Suprapubic skin (tissue), 4 donors: ENCODE measurements at regions not wholly inside any gene's neighbourhood (a gene's known extent, or its start where the extent isn't known, plus 50 kb on each side); places are given as distances from the start of the nearest gene placed in this dataset.

Experiments used
- DNase-seq, 2 donors: peaks; one replicate each; pipeline ENCODE4 v3.0.0-alpha.2; 2019; ENCODE audit warnings: low spot score in 2 of 2
- H3K27ac ChIP-seq: fragments of 200-600 bp; sonication (generic); one replicate; pipeline ENCODE4 v1.5.1; 2019
- H3K27me3 ChIP-seq: fragments of 200-600 bp; sonication (generic); one replicate; pipeline ENCODE4 v1.5.1; 2019
- H3K36me3 ChIP-seq: fragments of 200-600 bp; sonication (generic); one replicate; pipeline ENCODE4 v1.5.1; 2019
- H3K4me1 ChIP-seq: fragments of 200-600 bp; sonication (generic); one replicate; pipeline ENCODE4 v1.5.1; 2019
- H3K4me3 ChIP-seq: fragments of 200-600 bp; sonication (generic); one replicate; pipeline ENCODE4 v1.5.1; 2019; ENCODE audit warnings: mild to moderate bottlenecking
- H3K9me3 ChIP-seq: fragments of 200-600 bp; sonication (generic); one replicate; pipeline ENCODE4 v1.5.1; 2019
- CTCF ChIP-seq, 2 donors: fragments of 200-600 bp in 1 of 2; fragments of 450-650 bp in 1 of 2; sonication (generic) in 1 of 2; IDR thresholded peaks; one replicate each; pipeline ENCODE4 v1.5.1; 2016 to 2019; ENCODE audit warnings: antibody characterized with exemption in 2 of 2, mild to moderate bottlenecking in 1 of 2, moderate library complexity in 1 of 2
- EP300 ChIP-seq: sonication (generic); formaldehyde crosslinking; IDR thresholded peaks from one replicate; pipeline ENCODE4 v1.6.1; 2017; ENCODE audit warnings: antibody characterized with exemption
- POLR2A ChIP-seq, 2 donors: fragments of 450-650 bp; IDR thresholded peaks; one replicate each; pipeline ENCODE4 v1.6.1; 2017; ENCODE audit warnings: antibody characterized with exemption in 2 of 2, mild to moderate bottlenecking in 2 of 2, moderate library complexity in 2 of 2
- POLR2AphosphoS5 ChIP-seq, 3 donors: sonication (generic); formaldehyde crosslinking; IDR thresholded peaks; one replicate each; pipeline ENCODE4 v1.6.1; 2017; ENCODE audit warnings: antibody characterized with exemption in 3 of 3
- WGBS: methylation state at CpG from one replicate; pipeline ENCODE4 v1.1.5; 2018; 5-methylcytosine and 5-hydroxymethylcytosine counted together

GRCh38 chr11:115097796-115098408 lies 406.3 kb downstream of the CADM1 start:
- no peak for DNase-seq
- Histone ChIP-seq H3K9me3 (no peaks in the 10 kb centered on the region), H3K27ac (no peak overlapping the region), H3K4me1 (no peaks in the 10 kb centered on the region), H3K4me3 (no peak overlapping the region), H3K27me3 (no peaks in the 10 kb centered on the region), H3K36me3 (no peaks in the 10 kb centered on the region)
- 70% methylated on average over 6 of the region's 6 CpGs for WGBS
- TF ChIP-seq EP300 (no peak), POLR2AphosphoS5 (IDR thresholded peaks at IDR 0.05) (no peak), CTCF (IDR thresholded peaks at IDR 0.05) (no peak), POLR2A (IDR thresholded peaks at IDR 0.05) (no peak)

- WGBS = 93% methylated on average over 9 of the region's 9 CpGs
- Histone ChIP-seq H3K27ac (no peak overlapping the region), H3K4me3 (no peak overlapping the region), H3K4me1 (no peaks in the 10 kb centered on the region), H3K27me3 (peaks cover 12% of the 10 kb centered on the region), H3K36me3 (no peaks in the 10 kb centered on the region), H3K9me3 (no peaks in the 10 kb centered on the region)
- TF ChIP-seq EP300 (no peak), POLR2A (IDR thresholded peaks at IDR 0.05) (no peak), POLR2AphosphoS5 (IDR thresholded peaks at IDR 0.05) (no peak), CTCF (IDR thresholded peaks at IDR 0.05) (no peak)
- no peak for DNase-seq
Observed at GRCh38 chr11:115100706-115101105, 403.5 kb downstream of the CADM1 start.

GRCh38 chr11:115103921-115104320 lies 400.3 kb downstream of the CADM1 start:
- TF ChIP-seq POLR2AphosphoS5 (IDR thresholded peaks at IDR 0.05) = no peak
- TF ChIP-seq POLR2A (IDR thresholded peaks at IDR 0.05) = no peak
- TF ChIP-seq CTCF (IDR thresholded peaks at IDR 0.05) = no peak
- TF ChIP-seq EP300 = no peak
- H3K9me3 ChIP-seq = no peaks in the 10 kb centered on the region
- no peak for DNase-seq
- no peak overlapping the region for H3K27ac ChIP-seq
- WGBS = 77% methylated on average over 7 of the region's 7 CpGs
- no peaks in the 10 kb centered on the region for H3K36me3 ChIP-seq
- peaks cover 17% of the 10 kb centered on the region for H3K27me3 ChIP-seq
- no peaks in the 10 kb centered on the region for H3K4me1 ChIP-seq
- no peak overlapping the region for H3K4me3 ChIP-seq

- no peaks in the 10 kb centered on the region for H3K4me1 ChIP-seq
- 49% methylated on average over 9 of the region's 9 CpGs for WGBS
- TF ChIP-seq CTCF (IDR thresholded peaks at IDR 0.05) = no peak
- no peak for TF ChIP-seq POLR2A (IDR thresholded peaks at IDR 0.05)
- no peak for TF ChIP-seq EP300
- TF ChIP-seq POLR2AphosphoS5 (IDR thresholded peaks at IDR 0.05) = no peak
- no peaks in the 10 kb centered on the region for H3K9me3 ChIP-seq
- H3K27me3 ChIP-seq = peaks cover 17% of the 10 kb centered on the region
- H3K36me3 ChIP-seq = no peaks in the 10 kb centered on the region
- no peak overlapping the region for H3K27ac ChIP-seq
- no peak overlapping the region for H3K4me3 ChIP-seq
- DNase-seq = no peak
Observed at GRCh38 chr11:115104851-115105453, 399.3 kb downstream of the CADM1 start.

- Histone ChIP-seq H3K36me3 (no peaks in the 10 kb centered on the region), H3K4me3 (no peak overlapping the region), H3K27ac (no peak overlapping the region), H3K4me1 (no peaks in the 10 kb centered on the region), H3K9me3 (no peaks in the 10 kb centered on the region), H3K27me3 (peaks cover 6% of the 10 kb centered on the region)
- TF ChIP-seq CTCF (IDR thresholded peaks at IDR 0.05) (no peak), POLR2AphosphoS5 (IDR thresholded peaks at IDR 0.05) (no peak), POLR2A (IDR thresholded peaks at IDR 0.05) (no peak)
- WGBS = 91% methylated on average over 5 of the region's 5 CpGs
- no peak for DNase-seq
Observed at GRCh38 chr11:115111066-115111465, 393.1 kb downstream of the CADM1 start.
